HEK293T (cell line): ENCODE measurements at regions not wholly inside any gene's neighbourhood (a gene's known extent, or its start where the extent isn't known, plus 50 kb on each side); places are given as distances from the start of the nearest gene placed in this dataset.

Experiments used
- CTCF ChIA-PET: fragments of 350-600 bp; formaldehyde crosslinking; extraction: SDS; loops from one replicate; lab custom pipeline; 2021; ENCODE audit warnings: antibody characterized with exemption, inconsistent platforms; lab: Yijun Ruan, JAX
- POLR2A ChIA-PET: fragments of 350-600 bp; formaldehyde crosslinking; extraction: SDS; loops from one replicate; lab custom pipeline; 2020; ENCODE audit warnings: antibody characterized with exemption, inconsistent platforms; lab: Yijun Ruan, JAX
- DNase-seq: peaks from one replicate; pipeline ENCODE4 v3.0.0; 2012; ENCODE audit warnings: mixed read lengths; ENCODE audit errors: extremely low spot score
- ARNT ChIP-seq: fragments of 450-650 bp; IDR thresholded peaks from 2 replicates; pipeline ENCODE4 v1.6.1; 2017; ENCODE audit warnings: mild to moderate bottlenecking
- BHLHE40 ChIP-seq: fragments of 450-650 bp; IDR thresholded peaks from 2 replicates; pipeline ENCODE4 v1.6.1; 2016; ENCODE audit warnings: mild to moderate bottlenecking, moderate library complexity, borderline replicate concordance
- CTBP1 ChIP-seq: fragments of 450-650 bp; IDR thresholded peaks from 2 replicates; pipeline ENCODE4 v1.6.1; 2016; ENCODE audit warnings: borderline replicate concordance
- ELF4 ChIP-seq: fragments of 450-650 bp; IDR thresholded peaks from 2 replicates; pipeline ENCODE4 v1.6.1; 2017; ENCODE audit warnings: antibody characterized with exemption
- FOXA1 ChIP-seq: fragments of 450-650 bp; IDR thresholded peaks from 2 replicates; pipeline ENCODE4 v1.6.1; 2016; ENCODE audit warnings: mild to moderate bottlenecking
- FOXK2 ChIP-seq: fragments of 450-650 bp; IDR thresholded peaks from 2 replicates; pipeline ENCODE4 v1.6.1; 2016; ENCODE audit warnings: mild to moderate bottlenecking
- FOXM1 ChIP-seq: fragments of 450-650 bp; IDR thresholded peaks from 2 replicates; pipeline ENCODE4 v1.6.1; 2017; ENCODE audit warnings: mild to moderate bottlenecking, borderline replicate concordance
- HDGF ChIP-seq: fragments of 450-650 bp; IDR thresholded peaks from 2 replicates; pipeline ENCODE4 v1.6.1; 2017; ENCODE audit warnings: antibody characterized with exemption, borderline replicate concordance
- L3MBTL2 ChIP-seq: fragments of 450-650 bp; conservative IDR thresholded peaks from 2 replicates; pipeline ENCODE4 v1.6.1; 2016; ENCODE audit warnings: mild to moderate bottlenecking
- LEF1 ChIP-seq: fragments of 450-650 bp; IDR thresholded peaks from 2 replicates; pipeline ENCODE4 v1.6.1; 2017; ENCODE audit warnings: mild to moderate bottlenecking, borderline replicate concordance
- NFRKB ChIP-seq: fragments of 450-650 bp; IDR thresholded peaks from 2 replicates; pipeline ENCODE4 v1.6.1; 2016; ENCODE audit warnings: mild to moderate bottlenecking, moderate library complexity
- SP1 ChIP-seq: fragments of 450-650 bp; IDR thresholded peaks from 2 replicates; pipeline ENCODE4 v1.6.1; 2017
- SUZ12 ChIP-seq: fragments of 450-650 bp; IDR thresholded peaks from 2 replicates; pipeline ENCODE4 v1.6.1; 2016; ENCODE audit warnings: mild to moderate bottlenecking
- TARDBP ChIP-seq: fragments of 450-650 bp; IDR thresholded peaks from 2 replicates; pipeline ENCODE4 v1.6.1; 2016
- ZNF384 ChIP-seq: fragments of 450-650 bp; IDR thresholded peaks from 2 replicates; pipeline ENCODE4 v1.6.1; 2016
- TF ChIP-seq, protein P1 (sequence below): fragments of 450-650 bp; IDR thresholded peaks from 2 replicates; pipeline ENCODE4 v1.6.1; 2016

DNA sequence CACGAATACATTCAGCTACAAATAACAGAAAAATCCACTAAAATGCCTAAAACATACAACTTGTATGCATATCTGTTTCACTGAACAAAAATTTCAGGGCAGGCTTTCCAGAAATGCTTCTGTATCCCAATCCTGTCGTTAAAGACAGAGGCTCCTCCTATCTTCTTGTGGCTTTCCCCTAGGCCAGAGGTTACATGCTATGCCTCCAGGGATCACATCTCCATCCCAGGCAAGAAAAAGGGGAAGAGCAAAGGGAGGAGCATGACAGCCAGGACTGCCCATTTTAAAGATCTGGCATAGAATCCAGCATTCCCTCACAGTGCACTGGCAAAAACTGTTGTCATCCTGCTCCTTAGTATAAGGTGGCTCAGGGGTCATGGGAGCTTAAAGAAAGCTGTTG lies 268.7 kb upstream of the SETBP1 start:
- ChIA-PET POLR2A (no interaction called here), CTCF (no interaction called here)
- TF ChIP-seq FOXM1 (no peak), FOXK2 (no peak), L3MBTL2 (no peak), LEF1 (no peak), BHLHE40 (no peak), NFRKB (no peak), SP1 (no peak), FOXA1 (no peak)
- DNase-seq, result no peak

DNA sequence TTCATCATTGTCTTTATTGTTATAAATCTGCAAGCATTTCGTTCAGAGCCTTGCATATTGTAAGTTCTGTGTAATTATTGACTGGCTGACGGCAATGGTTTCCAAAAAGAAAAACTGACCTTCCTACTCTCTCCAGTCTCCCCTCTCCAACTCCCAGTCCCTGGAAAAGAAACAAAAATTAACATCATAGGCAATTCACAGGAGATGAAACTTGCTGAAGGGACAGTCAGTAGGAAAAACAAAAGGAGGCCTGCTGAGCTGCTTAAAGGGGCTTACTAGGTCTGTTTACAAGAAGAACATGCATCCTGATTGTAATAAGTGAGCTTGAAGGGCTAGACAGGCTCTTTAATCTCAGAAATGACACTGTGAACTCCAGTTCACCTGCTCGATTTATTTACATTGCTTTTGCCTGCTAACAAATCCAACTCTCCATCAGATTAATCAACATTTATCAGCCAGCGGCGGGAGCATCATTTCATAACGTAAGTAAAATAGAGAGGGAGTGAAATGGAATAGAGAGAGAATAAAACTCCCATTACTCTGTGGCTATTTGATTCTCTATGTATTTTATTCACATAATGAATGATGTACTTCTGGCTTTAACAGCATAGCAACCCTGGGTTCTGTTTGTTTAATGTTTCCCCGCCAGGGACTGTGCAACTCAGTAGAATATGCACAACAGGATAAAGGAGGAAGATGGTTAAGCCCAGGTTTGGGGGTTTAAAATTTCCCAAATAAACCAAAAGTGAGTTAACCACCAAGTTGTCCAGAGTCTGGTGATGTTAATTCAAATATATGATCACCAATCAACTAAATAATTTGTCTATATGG lies 256.7 kb upstream of the SETBP1 start:
- CTCF ChIA-PET, result no interaction called here
- no peak for DNase-seq
- POLR2A ChIA-PET, result no interaction called here
- TF ChIP-seq HDGF (no peak), ELF4 (no peak), FOXA1 (no peak), L3MBTL2 (no peak), CTBP1 (no peak), TARDBP (no peak), NFRKB (no peak), BHLHE40 (no peak), ARNT (no peak), FOXK2 (no peak), ZNF384 (no peak), SP1 (no peak), SUZ12 (no peak)
- TF ChIP-seq, protein P1, sequence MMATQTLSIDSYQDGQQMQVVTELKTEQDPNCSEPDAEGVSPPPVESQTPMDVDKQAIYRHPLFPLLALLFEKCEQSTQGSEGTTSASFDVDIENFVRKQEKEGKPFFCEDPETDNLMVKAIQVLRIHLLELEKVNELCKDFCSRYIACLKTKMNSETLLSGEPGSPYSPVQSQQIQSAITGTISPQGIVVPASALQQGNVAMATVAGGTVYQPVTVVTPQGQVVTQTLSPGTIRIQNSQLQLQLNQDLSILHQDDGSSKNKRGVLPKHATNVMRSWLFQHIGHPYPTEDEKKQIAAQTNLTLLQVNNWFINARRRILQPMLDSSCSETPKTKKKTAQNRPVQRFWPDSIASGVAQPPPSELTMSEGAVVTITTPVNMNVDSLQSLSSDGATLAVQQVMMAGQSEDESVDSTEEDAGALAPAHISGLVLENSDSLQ, result no peak

DNA sequence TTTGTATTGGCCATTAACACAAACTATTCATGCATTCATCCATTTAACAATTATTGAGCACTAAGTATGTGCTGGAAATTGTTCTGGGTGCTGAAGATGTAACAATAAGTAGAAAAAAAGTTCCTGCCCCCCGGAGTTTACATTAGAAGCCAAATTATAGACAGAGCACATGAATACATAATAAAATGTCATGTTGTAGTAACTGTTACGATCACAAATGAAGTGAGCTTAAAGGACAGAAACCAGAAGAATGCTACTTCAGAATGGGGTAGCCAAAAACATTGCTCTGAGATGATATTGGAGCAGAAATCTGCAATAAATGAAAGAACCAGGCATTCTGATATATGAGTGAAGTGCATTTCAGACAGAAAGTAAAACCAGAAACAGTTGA lies 256.0 kb upstream of the SETBP1 start:
- DNase-seq, result no peak
- TF ChIP-seq L3MBTL2 (no peak), TARDBP (no peak), ARNT (no peak), FOXA1 (no peak), HDGF (no peak), FOXK2 (no peak), ELF4 (no peak), BHLHE40 (no peak), LEF1 (no peak), NFRKB (no peak)
- TF ChIP-seq, protein P1, result no peak
- ChIA-PET CTCF (no interaction called here), POLR2A (no interaction called here)

DNA sequence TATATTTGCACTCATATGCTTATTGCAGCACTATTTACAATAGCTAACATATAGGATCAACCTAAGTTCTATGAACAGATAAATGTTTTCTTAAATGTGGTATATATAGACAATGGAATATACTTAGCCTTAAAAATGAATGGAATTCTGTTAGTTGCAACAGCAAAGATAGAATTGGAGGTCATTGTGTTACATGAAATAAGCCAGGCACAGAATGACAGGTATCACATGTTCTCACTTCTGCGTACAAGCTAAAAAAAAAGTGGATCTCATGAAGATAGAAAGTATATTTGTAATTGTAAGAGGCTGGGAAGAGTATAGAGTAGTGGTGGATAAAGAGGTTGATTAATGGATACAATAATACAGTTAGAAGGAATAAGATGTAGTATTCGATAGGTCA lies 255.5 kb upstream of the SETBP1 start:
- ChIA-PET CTCF (no interaction called here), POLR2A (no interaction called here)
- TF ChIP-seq SP1 (no peak), LEF1 (no peak), TARDBP (no peak), NFRKB (no peak), ZNF384 (no peak), SUZ12 (no peak), ARNT (no peak), ELF4 (no peak), FOXA1 (no peak), FOXM1 (no peak), CTBP1 (no peak)
- TF ChIP-seq, protein P1, result no peak

DNA sequence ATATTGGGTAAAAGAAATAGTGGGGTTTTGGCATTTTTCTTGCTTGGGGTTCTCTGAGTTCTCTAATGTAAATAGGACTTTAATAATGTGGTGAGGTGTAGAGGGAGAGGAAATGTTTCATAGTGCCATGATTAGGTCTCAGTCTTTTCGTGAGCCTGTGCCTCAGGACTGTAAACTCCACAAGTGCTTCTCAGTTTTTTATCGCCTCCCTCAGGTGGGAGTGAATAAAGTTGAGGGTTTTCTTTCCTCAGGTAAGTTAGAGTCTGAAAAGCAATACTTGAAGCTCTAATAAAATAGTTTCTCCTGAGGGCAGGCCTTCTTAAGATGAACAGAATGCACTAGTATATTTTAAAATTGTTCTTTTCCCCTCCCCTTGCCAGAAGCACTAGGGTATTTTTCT lies 243.1 kb upstream of the SETBP1 start:
- TF ChIP-seq L3MBTL2 (no peak), ZNF384 (no peak)
- DNase-seq, result no peak
- POLR2A ChIA-PET, result no interaction called here
- CTCF ChIA-PET, result no interaction called here

More for the DNA sequence above, 255.5 kb upstream of the SETBP1 start:
- no peak for DNase-seq

DNA sequence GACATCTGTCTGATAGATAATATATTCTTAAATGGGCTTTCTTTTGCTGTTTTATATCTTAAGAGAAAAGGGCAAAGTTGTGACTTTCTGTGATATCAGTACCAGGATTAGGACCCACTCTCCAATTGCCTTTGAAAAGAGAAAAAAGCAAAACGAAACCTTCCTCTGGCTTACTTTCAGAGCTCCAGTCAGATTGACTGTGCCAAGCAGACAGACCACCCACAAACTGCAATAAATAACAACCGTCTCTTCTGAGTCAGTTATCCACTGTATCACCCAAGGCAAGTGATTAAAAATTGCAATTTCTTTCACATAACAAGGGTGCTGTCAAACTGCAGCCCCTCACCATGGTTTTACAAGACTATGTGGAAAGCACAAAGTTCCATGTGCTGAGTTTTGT lies 230.5 kb upstream of the SETBP1 start:
- CTCF ChIA-PET, result no interaction called here
- no peak for TF ChIP-seq ZNF384
- no peak for TF ChIP-seq LEF1
- no peak for TF ChIP-seq FOXA1
- no peak for TF ChIP-seq L3MBTL2
- TF ChIP-seq BHLHE40, result no peak
- no peak for TF ChIP-seq ELF4
- TF ChIP-seq, protein P1, result no peak
- TF ChIP-seq HDGF, result no peak
- TF ChIP-seq NFRKB, result no peak
- TF ChIP-seq CTBP1, result no peak
- no peak for TF ChIP-seq ARNT
- POLR2A ChIA-PET, result no interaction called here
- DNase-seq, result no peak
